GM19328 (cell line): ENCODE measurements at regions not wholly inside any gene's neighbourhood (a gene's known extent, or its start where the extent isn't known, plus 50 kb on each side); places are given as distances from the start of the nearest gene placed in this dataset.

Experiments
- ATAC-seq: cut with Tn5 transposase; IDR thresholded peaks from one replicate; pipeline ENCODE4 v1.9.1; 2021; ENCODE audit warnings: mild to moderate bottlenecking, moderate library complexity; ENCODE audit not compliant: unreplicated experiment

GRCh38 chr21:40901691-40902090 lies 54.7 kb upstream of the DSCAM start:
- ATAC-seq = no peak

- no peak for ATAC-seq
Measured at GRCh38 chr21:40902299-40902698, 55.3 kb upstream of the DSCAM start.

GRCh38 chr21:40902993-40903392 lies 56.0 kb upstream of the DSCAM start:
- ATAC-seq = no peak

- no peak for ATAC-seq
Measured at GRCh38 chr21:40905251-40905650, 58.3 kb upstream of the DSCAM start.

- ATAC-seq = no peak
Measured at GRCh38 chr21:40912375-40912774, 65.4 kb upstream of the DSCAM start.

GRCh38 chr21:40915114-40915513 lies 68.2 kb upstream of the DSCAM start:
- ATAC-seq = no peak

GRCh38 chr21:40923407-40923806 lies 76.4 kb upstream of the DSCAM start:
- no peak for ATAC-seq

- ATAC-seq = no peak
Measured at GRCh38 chr21:40923901-40924300, 76.9 kb upstream of the DSCAM start.

GRCh38 chr21:40924641-40925040 lies 77.7 kb upstream of the DSCAM start:
- no peak for ATAC-seq

GRCh38 chr21:40926238-40926637 lies 79.3 kb upstream of the DSCAM start:
- ATAC-seq = no peak

GRCh38 chr21:40929833-40930232 lies 82.9 kb upstream of the DSCAM start:
- no peak for ATAC-seq

- ATAC-seq = no peak
Measured at GRCh38 chr21:40931197-40931596, 84.2 kb upstream of the DSCAM start.

- ATAC-seq = no peak
Measured at GRCh38 chr21:40936178-40936577, 89.2 kb upstream of the DSCAM start.

- ATAC-seq = no peak
Measured at GRCh38 chr21:40936771-40937261, 89.9 kb upstream of the DSCAM start.

GRCh38 chr21:40938078-40938477 lies 91.1 kb upstream of the DSCAM start:
- no peak for ATAC-seq

GRCh38 chr21:40938611-40939010 lies 91.7 kb upstream of the DSCAM start:
- no peak for ATAC-seq

GRCh38 chr21:40947713-40948112 lies 100.8 kb upstream of the DSCAM start:
- no peak for ATAC-seq

GRCh38 chr21:40950970-40951369 lies 104.0 kb upstream of the DSCAM start:
- ATAC-seq = no peak

GRCh38 chr21:40952551-40953323 lies 105.8 kb upstream of the DSCAM start:
- no peak for ATAC-seq

GRCh38 chr21:40964691-40965090 lies 117.7 kb upstream of the DSCAM start:
- ATAC-seq = no peak

GRCh38 chr21:40967771-40968170 lies 120.8 kb upstream of the DSCAM start:
- no peak for ATAC-seq

- no peak for ATAC-seq
Measured at GRCh38 chr21:40972151-40972550, 125.2 kb upstream of the DSCAM start.
